ENCODE measurements at regions not wholly inside any gene's neighbourhood (a gene's known extent, or its start where the extent isn't known, plus 50 kb on each side); places are given as distances from the start of the nearest gene placed in this dataset.

DNA sequence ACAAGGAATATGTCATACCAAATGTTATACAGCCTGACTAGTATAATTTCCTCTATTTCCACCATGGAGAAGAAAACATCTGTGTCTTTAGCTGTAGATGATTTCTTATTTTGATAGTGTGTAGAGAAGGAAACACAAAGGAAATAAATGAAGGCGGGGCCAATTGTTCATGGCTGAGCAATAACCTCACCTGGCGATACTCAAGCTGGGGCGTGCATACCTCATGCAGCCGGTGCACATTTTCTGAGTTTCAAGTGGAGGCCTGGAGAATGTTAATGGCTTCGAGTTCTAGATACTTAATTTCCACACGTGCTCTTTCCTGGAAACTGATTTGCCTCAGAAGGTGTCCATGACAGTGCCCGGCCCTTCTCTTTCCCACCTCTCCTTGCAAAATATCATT, 127.4 kb upstream of the TAF11L2 start:
- TF ChIP-seq, protein P1, sequence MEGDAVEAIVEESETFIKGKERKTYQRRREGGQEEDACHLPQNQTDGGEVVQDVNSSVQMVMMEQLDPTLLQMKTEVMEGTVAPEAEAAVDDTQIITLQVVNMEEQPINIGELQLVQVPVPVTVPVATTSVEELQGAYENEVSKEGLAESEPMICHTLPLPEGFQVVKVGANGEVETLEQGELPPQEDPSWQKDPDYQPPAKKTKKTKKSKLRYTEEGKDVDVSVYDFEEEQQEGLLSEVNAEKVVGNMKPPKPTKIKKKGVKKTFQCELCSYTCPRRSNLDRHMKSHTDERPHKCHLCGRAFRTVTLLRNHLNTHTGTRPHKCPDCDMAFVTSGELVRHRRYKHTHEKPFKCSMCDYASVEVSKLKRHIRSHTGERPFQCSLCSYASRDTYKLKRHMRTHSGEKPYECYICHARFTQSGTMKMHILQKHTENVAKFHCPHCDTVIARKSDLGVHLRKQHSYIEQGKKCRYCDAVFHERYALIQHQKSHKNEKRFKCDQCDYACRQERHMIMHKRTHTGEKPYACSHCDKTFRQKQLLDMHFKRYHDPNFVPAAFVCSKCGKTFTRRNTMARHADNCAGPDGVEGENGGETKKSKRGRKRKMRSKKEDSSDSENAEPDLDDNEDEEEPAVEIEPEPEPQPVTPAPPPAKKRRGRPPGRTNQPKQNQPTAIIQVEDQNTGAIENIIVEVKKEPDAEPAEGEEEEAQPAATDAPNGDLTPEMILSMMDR (IDR thresholded peaks at IDR 0.05 in 8 of 11, conservative IDR thresholded peaks at IDR 0.05 in 3 of 11) = no peak
- no peak for TF ChIP-seq POLR2A (IDR thresholded peaks at IDR 0.05)
- TF ChIP-seq POLR2AphosphoS5 (IDR thresholded peaks at IDR 0.05) = no peak
